GM19463 (cell line): ENCODE measurements at regions not wholly inside any gene's neighbourhood (a gene's known extent, or its start where the extent isn't known, plus 50 kb on each side); places are given as distances from the start of the nearest gene placed in this dataset.
"Not testable (repeated sequence)": the region's sequence is repeated elsewhere in the genome, so short reads cannot be mapped to it uniquely, and the experiment has no call there.

Source experiments
- ATAC-seq: cut with Tn5 transposase; IDR thresholded peaks from one replicate; pipeline ENCODE4 v1.9.1; 2021; ENCODE audit warnings: mild to moderate bottlenecking, moderate library complexity; ENCODE audit not compliant: unreplicated experiment

DNA sequence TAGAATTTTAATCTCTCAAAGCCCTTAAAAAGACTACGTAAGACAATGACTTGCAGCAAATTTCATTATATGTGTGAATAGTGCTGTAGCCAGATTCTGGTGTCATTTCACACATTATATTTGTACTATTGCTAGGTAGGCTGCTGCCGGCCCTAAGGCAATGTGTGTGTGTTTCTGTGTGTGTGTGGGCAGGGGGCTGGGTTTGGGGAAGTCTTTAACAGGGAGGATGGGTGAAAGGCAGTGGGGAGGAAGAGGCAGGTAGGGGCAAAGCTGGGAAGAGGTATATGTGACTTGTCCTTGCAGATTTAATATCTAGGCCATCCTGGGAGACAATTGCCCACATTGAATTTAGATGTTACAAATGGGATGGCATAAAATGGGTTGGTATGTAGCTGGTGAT is 130.8 kb downstream of the MACIR start:
- ATAC-seq = no peak

DNA sequence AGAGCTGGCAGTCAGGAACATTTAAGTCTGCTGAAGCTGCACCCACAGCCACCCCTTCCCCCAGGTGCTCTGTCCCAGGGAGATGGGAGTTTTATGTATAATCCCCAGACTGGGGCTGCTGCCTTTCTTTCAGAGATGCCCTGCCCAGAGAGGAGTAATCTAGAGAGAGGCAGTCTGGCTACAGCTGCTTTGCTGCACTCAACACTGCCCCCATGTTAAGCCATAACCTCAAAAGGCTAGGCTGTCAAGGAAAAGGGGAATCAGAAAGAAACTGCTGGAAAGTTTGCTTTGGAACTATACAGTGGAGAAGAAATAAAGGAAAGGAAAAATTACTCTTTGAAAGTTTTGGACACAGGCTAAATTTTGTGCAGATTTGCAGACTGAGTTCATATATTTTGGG is 127.2 kb downstream of the MACIR start:
- no peak for ATAC-seq

DNA sequence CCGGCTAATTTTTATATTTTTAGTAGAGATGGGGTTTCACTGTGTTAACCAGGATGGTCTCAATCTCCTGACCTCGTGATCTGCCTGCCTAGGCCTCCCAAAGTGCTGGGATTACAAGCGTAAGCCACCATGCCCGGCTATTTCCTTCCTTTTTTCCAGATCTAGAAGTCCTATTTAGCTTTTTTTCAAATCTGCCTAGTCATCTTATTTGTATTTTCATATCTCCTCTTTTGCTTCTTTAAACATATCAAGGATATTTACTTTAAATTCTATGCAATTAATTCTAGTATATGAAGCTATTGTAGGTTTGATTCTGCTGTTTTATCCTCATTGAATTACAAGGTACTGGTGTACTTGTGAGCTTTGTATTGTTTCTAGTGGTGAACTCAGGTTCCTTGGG is 119.1 kb downstream of the MACIR start:
- ATAC-seq = not testable (repeated sequence)

DNA sequence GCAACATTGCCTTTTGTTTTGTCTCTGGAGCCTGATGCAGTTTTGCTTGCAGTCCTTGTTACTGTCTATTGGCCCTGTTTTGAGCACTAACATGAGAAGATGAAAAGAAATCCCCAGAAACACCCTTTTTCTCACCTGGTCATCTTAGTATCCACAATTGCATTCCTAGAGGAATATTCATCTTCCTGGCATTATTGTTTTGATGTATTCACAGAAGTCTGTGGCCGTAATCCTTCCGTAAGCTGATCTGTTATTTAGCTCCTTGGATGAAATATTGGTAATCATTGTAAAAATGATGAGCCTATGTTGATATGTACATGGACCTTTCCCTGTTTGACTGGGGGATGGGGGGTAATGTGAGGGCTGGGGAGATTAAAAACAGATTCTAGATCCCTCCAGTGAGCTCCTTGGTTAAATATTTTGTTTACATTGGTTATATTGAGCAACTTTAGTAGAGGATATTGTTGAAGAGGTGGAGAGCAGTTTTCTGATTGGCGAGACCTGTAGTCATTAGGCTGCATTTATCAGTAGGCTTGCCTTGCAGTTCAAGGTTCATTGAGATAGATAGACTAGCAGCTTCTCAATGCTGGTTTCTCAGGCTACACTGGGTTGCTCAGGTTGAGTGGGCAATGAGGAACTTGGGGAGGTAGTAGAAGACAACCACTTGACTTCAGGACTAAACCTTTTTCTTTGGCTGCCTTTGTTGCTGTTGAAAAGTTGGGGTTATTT is 117.5 kb downstream of the MACIR start:
- no peak for ATAC-seq

DNA sequence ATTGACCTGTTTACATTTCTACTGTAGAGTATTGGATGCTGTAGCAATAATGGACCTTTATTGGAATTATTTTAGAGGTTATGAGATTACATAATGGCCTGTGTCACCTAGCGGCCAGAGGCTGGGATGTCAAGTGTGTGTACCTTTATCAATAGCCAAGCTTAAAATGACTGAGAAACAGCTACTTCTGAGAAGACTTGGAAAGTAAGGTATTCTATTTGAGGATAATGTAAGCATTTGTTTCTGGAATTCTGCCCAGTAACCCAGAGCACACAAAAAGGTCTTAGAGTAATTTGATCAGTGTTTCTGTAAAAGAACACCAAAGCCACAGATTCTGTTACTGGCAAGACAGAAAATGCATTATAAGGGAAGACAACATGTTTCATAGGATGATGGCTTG is 116.8 kb downstream of the MACIR start:
- ATAC-seq = no peak

DNA sequence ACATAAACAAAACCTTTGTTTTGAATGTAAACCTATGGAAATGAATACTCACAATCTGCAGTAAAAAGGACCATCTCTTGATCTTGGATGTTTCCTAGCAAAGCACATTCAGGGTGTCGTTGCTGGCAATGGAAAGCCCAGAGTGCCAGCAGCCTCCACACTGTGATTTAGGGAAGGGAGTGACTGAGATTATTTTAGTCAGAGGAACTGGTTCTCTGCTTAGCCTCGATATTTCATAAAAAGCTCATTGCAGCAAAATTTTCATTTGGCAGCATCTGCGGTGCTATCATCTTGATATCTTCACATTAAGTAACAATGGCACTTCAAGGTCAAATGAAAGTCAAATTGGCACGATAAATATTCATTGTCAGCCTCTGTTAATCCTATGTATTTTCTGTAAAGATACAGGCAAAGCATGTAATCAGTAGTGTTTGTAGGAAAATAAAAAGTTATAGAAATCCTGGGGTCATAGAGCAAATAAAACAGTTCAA is 116.0 kb downstream of the MACIR start:
- ATAC-seq = no peak

DNA sequence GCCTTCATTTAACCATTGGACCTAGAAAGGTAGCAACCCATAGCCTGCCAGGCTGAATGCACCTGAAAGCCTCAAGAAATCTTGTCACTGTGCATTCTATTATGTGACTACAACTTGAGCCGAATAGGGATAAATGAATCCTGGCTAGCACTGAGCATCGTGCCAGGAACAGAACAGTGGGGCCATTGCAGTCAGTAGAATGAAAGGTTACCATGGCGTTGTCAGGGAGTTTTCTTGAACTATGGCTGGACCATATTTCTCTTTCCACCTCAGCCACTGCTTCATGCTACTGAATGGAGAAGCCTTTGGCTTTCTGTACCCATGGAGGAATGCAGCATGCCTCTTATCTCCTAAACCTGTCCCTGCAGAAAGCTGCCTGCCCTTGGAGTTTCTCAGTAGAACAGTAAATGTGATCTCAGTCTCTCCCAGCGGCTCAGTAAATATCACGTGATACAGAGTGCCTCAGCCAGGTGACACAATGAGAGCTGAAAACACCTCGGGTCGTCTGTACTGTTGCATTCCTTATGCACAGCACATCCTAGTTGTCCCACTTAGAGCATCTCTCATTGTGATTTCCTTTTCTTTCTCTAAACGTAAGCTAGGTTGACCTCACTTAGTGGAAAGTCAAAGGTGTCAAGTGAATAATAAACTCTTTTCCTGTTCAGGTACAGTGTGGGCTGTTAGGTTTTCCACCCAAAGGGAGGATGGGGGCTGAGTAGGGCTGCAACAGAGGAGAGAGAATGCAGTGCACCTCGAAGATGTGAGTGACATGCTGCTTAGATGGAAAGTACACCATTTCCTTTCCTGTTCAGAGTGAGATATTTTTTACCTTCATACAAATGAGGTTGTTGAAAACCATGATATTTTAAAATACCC is 115.3 kb downstream of the MACIR start:
- no peak for ATAC-seq

DNA sequence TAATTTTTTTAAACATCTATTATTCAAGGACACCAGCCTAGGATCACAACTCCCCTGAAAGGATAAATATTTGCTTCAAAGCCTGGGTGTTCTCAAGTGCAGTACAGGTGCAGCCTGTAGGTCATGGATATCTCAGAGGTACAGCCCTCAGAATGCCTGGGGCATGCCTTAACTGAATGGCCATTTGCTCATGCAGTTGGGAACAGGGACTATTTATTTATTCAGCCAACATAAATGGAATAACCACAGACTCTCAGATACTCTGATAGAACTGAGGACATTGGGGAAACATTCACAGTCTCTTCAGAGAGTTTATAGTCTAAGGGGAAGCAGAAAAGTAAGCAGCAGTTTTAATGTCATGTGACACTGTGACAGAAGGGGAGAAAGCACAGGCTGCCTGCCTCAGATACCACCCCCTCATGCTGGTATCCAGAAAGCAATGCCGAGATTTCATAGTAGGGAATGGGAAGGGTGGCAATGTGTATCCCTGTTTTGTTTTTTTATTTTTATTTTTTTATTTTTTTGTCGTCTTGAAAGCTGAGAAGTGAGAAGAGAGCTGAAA is 112.6 kb downstream of the MACIR start:
- ATAC-seq = no peak

DNA sequence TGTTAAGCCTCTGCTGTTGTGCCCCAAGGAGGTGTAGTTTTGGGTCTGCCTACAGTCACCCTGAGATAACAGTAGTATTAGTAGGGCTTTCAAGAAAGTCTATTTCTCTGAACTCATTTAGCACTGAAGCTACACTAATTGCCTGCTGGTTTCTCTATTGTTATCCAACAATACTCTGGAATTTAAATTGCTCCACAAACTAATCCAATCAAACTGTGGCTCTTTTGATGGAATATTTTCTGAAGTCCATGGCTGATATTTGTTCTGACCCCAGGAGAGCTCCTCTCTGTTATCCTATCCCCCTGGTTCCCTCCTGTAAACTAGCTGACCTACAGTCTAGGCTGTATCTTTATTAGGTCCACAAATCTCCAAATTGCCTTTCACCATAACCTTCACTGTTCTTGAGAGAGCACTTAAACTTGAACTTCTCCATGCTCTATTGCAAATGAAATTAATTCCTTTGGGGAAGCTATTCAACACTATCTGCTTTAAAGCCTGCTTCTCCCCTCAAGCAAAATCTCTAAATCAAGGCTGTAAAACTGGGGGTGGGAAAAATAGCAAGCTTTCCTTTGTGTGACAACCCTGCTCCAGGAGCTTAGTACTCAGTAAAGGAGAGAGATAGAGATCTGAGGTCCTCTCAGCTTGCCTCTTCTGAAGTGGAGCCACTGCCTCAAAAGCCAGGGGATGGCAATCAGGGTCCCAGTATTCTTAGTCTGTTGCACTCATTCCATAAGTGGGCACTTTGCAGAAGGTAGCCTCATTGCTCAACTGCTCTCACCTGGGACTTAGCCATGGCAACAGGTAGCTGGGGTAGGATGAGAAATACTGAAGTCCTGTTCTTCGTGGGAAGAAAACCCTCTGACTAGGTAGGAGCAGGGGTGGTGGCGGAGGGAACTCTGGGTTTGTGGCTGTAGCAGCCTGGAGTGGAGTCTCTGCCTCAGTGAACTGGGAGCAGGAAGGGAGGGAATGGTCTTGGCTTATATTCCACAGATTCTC is 110.9 kb downstream of the MACIR start:
- ATAC-seq = no peak

DNA sequence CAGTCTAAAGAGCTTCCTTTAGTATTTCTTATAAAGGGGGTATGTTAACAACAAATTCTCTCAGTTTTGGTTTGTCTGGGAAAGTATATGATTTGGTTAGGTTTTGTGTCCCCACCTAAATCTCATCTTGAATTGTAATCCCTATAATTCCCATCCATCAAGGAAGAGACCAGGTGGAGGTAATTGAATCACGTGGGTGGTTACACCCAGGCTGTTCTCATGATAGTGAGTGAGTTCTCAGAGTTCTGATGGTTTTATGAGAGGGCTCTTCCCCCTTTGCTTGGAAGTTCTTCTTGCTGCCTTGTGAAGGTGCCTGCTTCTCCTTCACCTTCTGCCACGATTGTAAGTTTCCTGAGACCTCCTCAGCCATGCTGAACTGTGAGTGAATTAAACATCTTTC is 109.1 kb downstream of the MACIR start:
- no peak for ATAC-seq

DNA sequence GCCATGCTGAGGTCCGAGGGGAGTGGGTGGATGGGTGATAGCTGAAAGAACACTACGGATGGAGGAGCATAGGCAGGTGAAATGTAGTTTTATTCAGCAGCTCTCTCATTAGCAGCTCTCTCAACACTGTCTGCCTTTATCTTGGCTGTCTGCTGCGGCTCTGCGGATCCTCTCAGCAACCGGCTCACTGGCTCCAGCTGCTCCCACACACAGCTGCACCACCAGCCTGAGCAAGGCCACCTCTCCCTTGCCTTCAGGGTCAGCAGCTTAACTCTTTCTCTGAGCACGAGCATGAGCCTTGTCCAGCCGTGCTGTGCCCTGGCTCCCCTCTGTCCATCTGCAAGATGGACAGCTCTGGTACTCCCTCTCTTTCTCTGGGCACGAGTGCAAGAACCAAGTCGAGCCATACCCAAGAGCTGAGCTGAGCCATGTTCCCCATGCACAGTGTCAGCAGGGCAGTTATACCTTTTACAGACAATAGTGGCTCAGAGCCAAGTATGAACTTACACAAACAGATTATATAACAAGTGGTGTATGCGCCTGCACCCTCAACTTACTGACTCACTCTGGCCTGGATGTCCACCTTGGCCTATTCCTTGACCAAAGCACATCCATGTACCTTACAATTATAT is 108.5 kb downstream of the MACIR start:
- ATAC-seq = no peak

DNA sequence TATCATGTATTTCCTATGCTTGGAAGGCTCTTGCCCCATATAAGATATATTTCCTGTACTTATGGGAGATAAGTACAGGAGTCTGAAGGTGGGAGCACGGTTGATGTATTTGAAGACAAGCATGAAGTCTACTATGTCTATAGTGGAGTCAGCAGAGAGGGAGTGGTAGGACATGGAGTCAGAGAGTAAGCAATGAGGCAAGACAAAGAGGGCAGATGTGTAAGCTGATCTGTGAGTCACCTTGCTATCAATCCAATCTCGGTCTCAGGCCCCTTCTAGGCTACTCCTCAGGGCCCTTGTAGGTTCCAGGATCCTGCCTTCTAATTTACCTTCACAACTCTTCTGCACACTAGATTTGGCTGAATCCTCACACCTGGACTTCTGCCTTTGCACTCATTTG is 105.5 kb downstream of the MACIR start:
- ATAC-seq = no peak

DNA sequence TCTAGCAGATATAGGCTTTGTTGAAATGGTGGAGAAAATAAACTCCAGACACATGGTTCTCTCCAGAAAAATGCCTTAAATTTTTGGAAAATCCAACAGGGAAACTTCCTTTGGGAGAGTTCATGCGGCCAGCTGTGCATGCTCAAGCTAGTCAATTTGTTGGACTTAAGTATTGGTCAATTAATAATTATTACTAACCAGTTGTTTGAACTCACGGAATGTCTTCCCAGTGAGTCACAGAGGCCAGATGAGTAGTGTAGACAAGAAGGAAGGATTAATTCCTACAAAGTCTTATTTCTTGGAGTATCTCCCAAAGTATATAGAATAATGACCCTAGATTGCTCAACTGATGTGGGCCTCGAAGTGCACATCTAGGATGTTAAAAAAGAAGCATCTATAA is 103.6 kb downstream of the MACIR start:
- ATAC-seq = no peak

DNA sequence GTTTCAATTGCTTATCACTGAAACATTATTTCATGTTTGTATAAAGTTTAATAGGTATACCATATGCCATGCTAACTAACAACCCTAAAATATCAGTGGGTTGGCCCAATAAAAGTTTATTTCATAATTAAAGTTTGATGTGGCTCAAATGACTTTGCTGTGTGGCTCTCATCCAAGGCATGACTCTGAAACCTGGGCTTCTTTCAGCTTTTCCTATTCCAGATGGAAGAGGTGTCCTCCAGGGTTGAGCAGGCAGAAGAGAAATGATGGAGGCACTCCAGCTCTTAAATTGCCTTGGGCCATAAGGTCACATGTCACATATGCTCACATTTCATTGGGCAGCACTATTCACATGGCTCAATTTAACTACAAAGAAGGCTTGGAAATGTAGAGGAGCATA is 101.9 kb downstream of the MACIR start:
- ATAC-seq = no peak

DNA sequence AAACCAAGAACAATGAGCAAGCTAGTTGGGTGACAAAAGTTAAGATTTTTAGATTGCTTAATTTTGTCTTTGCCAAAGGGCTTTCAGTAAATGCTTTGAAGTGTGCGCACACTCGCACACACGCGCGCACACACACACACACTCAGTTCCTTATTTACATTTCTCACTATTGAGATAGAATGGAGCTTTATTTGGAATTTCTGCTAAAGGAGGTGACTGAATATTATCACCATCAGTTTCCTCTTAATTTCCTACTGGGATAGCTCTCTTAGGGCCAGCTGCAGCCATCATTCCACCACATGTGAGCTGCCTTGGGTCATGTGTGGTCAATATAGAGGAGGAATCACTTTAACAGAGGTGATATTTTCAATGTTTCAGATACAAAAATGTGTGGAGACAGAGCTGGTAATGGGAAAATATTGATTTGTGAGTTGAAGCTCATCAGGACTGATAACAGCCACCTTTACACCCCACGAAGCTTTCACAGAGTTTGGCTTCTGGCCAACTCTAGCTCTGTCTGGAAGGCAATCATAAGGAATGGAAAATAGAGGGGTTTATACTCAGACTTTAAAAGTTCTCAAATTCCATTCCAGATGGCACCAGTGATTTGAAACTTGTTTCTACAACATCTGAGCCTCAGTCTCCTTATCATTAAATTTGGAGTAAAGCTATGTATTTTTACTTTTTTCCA is 99.9 kb downstream of the MACIR start:
- ATAC-seq = no peak

DNA sequence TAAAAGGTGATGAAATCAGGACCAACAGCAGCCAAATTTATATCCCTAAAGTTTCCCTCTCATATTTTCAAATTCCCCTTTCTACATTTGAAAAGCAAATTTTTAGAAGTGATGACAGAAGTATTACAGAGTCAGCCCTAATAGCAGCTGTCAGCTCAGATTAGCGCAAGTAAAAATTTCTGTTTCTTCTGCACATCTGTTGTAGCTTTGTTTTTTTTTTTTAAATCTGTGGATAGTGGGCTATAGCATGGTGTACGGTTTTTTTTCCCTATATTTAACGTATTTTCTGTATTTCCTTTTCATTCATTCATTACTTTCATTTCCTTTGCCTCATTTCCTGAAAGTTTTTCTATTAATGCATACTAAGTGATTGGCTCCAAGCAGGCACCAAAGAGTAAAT is 99.1 kb downstream of the MACIR start:
- ATAC-seq = no peak

DNA sequence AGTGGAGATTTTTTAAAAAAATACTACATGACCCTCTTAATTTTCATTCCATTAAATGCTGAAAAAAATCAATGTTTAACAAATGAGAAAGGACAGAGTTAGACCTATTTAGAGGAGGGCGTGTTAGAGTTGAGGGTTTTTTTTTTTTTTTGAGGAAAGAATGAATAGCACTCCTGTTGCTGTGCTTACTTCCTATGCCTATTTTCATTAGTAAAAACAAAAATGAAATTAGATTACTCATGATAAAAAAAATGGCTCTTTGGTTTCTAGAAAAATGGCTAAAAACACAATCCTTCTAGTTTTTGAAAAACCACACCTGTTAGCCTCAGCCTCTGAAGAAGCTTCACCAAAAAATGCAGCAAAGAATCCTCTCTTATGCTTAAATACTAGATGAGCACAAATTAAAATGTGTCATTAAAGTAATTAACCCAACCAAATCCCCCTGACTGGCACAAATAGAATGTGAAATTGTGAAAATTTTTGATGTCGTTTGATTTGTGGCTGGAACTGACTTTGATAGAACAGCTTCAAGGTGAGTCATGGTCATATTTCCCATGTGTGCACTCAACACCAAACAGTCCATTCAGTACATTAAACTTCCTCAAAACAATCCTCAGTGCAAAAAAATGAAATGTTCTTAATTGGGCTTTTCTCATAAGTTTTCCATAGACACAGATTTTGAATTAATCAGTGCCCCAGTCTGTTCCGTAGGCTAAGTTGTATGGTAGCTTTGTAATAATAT is 98.0 kb downstream of the MACIR start:
- ATAC-seq = no peak

DNA sequence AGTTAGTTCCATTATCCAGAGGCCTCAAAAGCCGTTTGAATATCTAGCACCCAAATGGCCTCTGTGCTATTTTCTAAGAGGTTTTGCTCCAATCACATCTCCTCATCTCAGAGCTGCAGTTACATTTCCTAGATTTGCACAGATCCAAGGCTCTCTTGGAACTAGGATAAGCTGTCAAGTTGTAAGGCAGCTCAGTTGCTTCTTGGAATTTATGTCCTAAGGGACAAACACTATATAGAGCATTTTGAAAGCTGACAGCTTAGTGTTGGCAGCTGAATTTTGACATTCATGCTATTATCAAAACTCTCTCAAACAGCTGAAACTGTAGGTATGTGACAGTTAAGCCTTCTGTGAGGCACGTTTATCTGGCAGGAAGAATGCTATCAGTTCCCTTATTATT is 97.0 kb downstream of the MACIR start:
- no peak for ATAC-seq

DNA sequence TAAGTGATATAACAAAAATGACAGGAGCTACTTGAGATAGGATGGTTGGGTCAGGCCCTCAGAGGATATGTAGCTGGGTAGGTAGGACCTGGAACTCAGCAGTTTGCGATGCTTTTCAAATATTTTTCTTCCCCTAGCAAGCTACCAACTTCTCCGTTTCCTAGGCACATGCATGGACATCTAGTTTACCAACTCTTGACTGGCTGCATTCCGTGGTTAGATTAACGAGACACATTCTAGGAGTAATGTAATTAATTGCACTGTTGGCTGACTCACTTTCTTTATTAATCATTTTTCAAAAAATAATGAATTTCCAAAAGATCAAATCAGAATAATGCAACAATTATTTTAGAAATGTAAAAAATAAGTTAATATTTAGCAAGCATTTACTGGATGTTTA is 95.9 kb downstream of the MACIR start:
- no peak for ATAC-seq
